Thoracic aorta (tissue), 2 donors: ENCODE measurements at regions not wholly inside any gene's neighbourhood (a gene's known extent, or its start where the extent isn't known, plus 50 kb on each side); places are given as distances from the start of the nearest gene placed in this dataset.
A peak's percentile ranks its signal among the peaks of the same experiment; 100 is the strongest.

Source experiments
- ATAC-seq: fragments of 150-250 bp; one replicate; pipeline ENCODE4 v1.8.0; 2017; ENCODE audit warnings: low read depth; ENCODE audit not compliant: insufficient number of reproducible peaks, low FRiP score
- DNase-seq: peaks from one replicate; pipeline ENCODE4 v3.0.0-alpha.2; 2020; ENCODE audit warnings: low spot score
- H3K27ac ChIP-seq, 2 donors: fragments of 200-600 bp; sonication (generic); 1 replicate in 1 of 2; 2 replicates in 1 of 2; pipeline ENCODE4 v1.5.1; 2016; ENCODE audit warnings: mild to moderate bottlenecking in 2 of 2, moderate library complexity in 2 of 2
- H3K27me3 ChIP-seq: fragments of 200-600 bp; sonication (generic); replicated peaks from 2 replicates; pipeline ENCODE4 v1.6.0; 2016; ENCODE audit warnings: mild to moderate bottlenecking; ENCODE audit not compliant: insufficient read depth
- H3K36me3 ChIP-seq: fragments of 200-600 bp; sonication (generic); one replicate; pipeline ENCODE4 v1.5.1; 2016
- H3K4me1 ChIP-seq, 2 donors: fragments of 200-600 bp; sonication (generic); 1 replicate in 1 of 2; 2 replicates in 1 of 2; pipeline versions ENCODE4 v1.5.1 to v1.6.0; 2016; ENCODE audit warnings: low read depth in 2 of 2, mild to moderate bottlenecking in 1 of 2; ENCODE audit not compliant: control insufficient read depth in 1 of 2
- H3K4me3 ChIP-seq: fragments of 200-600 bp; sonication (generic); 2 replicates; pipeline ENCODE4 v1.5.1; 2016; ENCODE audit warnings: mild to moderate bottlenecking
- H3K9me3 ChIP-seq: fragments of 200-600 bp; sonication (generic); 2 replicates; pipeline ENCODE4 v1.5.1; 2016
- CTCF ChIP-seq: fragments of 200-600 bp; sonication (generic); IDR thresholded peaks from one replicate; pipeline ENCODE4 v1.5.1; 2019; ENCODE audit warnings: antibody characterized with exemption

- TF ChIP-seq CTCF = no peak
Measured at GRCh38 chr3:177300039-177300833, 103.0 kb upstream of the TBL1XR1 start.

GRCh38 chr3:177300842-177301241 is 103.6 kb upstream of the TBL1XR1 start:
- no peak for TF ChIP-seq CTCF
- Histone ChIP-seq H3K4me3 (no peak overlapping the region), H3K27ac (no peak overlapping the region), H3K9me3 (no peaks in the 10 kb centered on the region), H3K4me1 (peaks cover 7 to 8% of the 10 kb centered on the region in 2 donors), H3K36me3 (no peaks in the 10 kb centered on the region), H3K27me3 (no peaks in the 10 kb centered on the region)
- no peak for ATAC-seq
- DNase-seq = no peak

More at GRCh38 chr3:177300039-177300833, 103.0 kb upstream of the TBL1XR1 start:
- DNase-seq = no peak
- Histone ChIP-seq H3K9me3 (no peaks in the 10 kb centered on the region), H3K4me3 (no peak overlapping the region), H3K27ac (peak overlapping the region; percentile 21 to 57), H3K36me3 (no peaks in the 10 kb centered on the region), H3K4me1 (peaks cover 7 to 8% of the 10 kb centered on the region in 2 donors), H3K27me3 (no peaks in the 10 kb centered on the region)
- ATAC-seq = no peak

- Histone ChIP-seq H3K4me1 (no peaks in the 10 kb centered on the region), H3K9me3 (peaks cover 6% of the 10 kb centered on the region), H3K4me3 (no peak overlapping the region), H3K27ac (no peak overlapping the region), H3K27me3 (no peaks in the 10 kb centered on the region), H3K36me3 (no peaks in the 10 kb centered on the region)
- ATAC-seq = no peak
- no peak for TF ChIP-seq CTCF
- DNase-seq = no peak
Measured at GRCh38 chr3:177306252-177306651, 109.0 kb upstream of the TBL1XR1 start.

GRCh38 chr3:177307391-177307790 is 110.1 kb upstream of the TBL1XR1 start:
- no peak for ATAC-seq
- DNase-seq = no peak
- H3K27ac ChIP-seq = no peak overlapping the region
- peaks cover 6% of the 10 kb centered on the region for H3K9me3 ChIP-seq
- no peak for TF ChIP-seq CTCF
- H3K36me3 ChIP-seq = no peaks in the 10 kb centered on the region
- no peaks in the 10 kb centered on the region for H3K4me1 ChIP-seq
- H3K27me3 ChIP-seq = no peaks in the 10 kb centered on the region
- no peak overlapping the region for H3K4me3 ChIP-seq

GRCh38 chr3:177307826-177308225 is 110.5 kb upstream of the TBL1XR1 start:
- no peak for TF ChIP-seq CTCF
- DNase-seq (no peak), ATAC-seq (no peak)
- Histone ChIP-seq H3K27ac (no peak overlapping the region), H3K4me1 (no peaks in the 10 kb centered on the region), H3K4me3 (no peak overlapping the region), H3K27me3 (no peaks in the 10 kb centered on the region), H3K36me3 (no peaks in the 10 kb centered on the region), H3K9me3 (peaks cover 6% of the 10 kb centered on the region)
